ENCODE measurements at regions not wholly inside any gene's neighbourhood (a gene's known extent, or its start where the extent isn't known, plus 50 kb on each side); places are given as distances from the start of the nearest gene placed in this dataset.

DNA sequence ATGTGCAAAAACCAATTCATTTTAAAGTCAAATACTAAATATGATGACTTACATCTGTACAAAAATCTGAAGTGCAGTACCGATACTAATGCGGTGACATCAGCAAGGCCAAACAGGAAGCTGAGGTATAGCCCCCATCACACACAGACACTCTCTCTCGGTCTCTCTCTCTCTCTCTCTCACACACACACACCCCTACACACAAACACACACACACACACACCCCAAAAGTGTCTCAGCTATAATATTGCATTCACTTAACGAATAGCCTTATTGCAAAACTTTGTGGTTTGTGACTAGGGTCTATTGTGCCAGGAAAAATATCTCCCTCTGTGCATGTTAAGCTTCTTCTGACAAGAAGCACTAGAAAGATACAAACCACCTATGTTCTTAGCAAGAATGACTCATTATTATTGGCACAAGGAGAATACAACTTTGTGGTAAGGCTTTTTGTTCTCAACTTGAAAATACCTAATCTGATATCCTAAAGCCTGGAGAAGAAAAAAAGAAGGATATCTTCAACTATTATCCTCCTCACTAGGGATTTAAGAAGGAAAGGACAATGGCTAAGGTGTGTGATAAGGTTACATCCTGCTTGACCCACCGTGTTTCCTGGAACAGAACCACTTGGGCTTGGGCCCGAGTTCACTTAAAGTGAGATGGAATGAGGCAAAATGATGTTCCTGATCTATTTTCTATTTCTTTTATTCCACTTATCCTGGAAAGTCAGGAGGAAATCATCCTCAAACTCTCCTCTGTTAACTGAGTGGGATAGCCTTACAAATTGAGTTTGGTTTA is 107.1 kb downstream of the NIBAN1 start:
- TF ChIP-seq, protein P1, sequence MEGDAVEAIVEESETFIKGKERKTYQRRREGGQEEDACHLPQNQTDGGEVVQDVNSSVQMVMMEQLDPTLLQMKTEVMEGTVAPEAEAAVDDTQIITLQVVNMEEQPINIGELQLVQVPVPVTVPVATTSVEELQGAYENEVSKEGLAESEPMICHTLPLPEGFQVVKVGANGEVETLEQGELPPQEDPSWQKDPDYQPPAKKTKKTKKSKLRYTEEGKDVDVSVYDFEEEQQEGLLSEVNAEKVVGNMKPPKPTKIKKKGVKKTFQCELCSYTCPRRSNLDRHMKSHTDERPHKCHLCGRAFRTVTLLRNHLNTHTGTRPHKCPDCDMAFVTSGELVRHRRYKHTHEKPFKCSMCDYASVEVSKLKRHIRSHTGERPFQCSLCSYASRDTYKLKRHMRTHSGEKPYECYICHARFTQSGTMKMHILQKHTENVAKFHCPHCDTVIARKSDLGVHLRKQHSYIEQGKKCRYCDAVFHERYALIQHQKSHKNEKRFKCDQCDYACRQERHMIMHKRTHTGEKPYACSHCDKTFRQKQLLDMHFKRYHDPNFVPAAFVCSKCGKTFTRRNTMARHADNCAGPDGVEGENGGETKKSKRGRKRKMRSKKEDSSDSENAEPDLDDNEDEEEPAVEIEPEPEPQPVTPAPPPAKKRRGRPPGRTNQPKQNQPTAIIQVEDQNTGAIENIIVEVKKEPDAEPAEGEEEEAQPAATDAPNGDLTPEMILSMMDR (IDR thresholded peaks at IDR 0.05; ENCODE audit: low read length): no peak
- no peak for TF ChIP-seq EZH2 (IDR thresholded peaks at IDR 0.05; ENCODE audit: borderline replicate concordance, low read length)

All from OCI-LY1 (cell line).